CD14-positive monocyte (primary cell): ENCODE measurements at regions not wholly inside any gene's neighbourhood (a gene's known extent, or its start where the extent isn't known, plus 50 kb on each side); places are given as distances from the start of the nearest gene placed in this dataset.

Experiments used
- DNase-seq, 3 donors: peaks; one replicate each; pipeline ENCODE4 v3.0.0-alpha.2; 2011 to 2022
- H2AFZ ChIP-seq: 2 replicates; pipeline ENCODE4 v1.6.0; 2012; ENCODE audit warnings: mild to moderate bottlenecking, low read depth, low read length, inconsistent platforms; ENCODE audit not compliant: insufficient read depth, poor library complexity, severe bottlenecking
- H3K27ac ChIP-seq, 2 donors: 1 replicate in 1 of 2; 2 replicates in 1 of 2; pipeline ENCODE4 v1.5.1; 2012 to 2013; ENCODE audit warnings: low read length in 2 of 2, control low read depth in 1 of 2, inconsistent platforms in 1 of 2, low read depth in 1 of 2, mild to moderate bottlenecking in 1 of 2
- H3K27me3 ChIP-seq, 2 donors: one replicate each; pipeline versions ENCODE4 v1.6.0 to v1.6.1; 2011 to 2013; ENCODE audit warnings: low read length in 2 of 2; ENCODE audit not compliant: control insufficient read depth in 2 of 2, insufficient read depth in 2 of 2
- H3K36me3 ChIP-seq, 2 donors: replicated peaks in 1 of 2; 1 replicate in 1 of 2; 2 replicates in 1 of 2; pipeline versions ENCODE4 v1.5.1 to v1.6.1; 2012 to 2013; ENCODE audit warnings: low read length in 2 of 2, control low read depth in 1 of 2, inconsistent platforms in 1 of 2, mild to moderate bottlenecking in 1 of 2; ENCODE audit not compliant: insufficient read depth in 2 of 2, control insufficient read depth in 1 of 2
- H3K4me1 ChIP-seq, 2 donors: 1 replicate in 1 of 2; 2 replicates in 1 of 2; pipeline versions ENCODE4 v1.5.1 to v1.6.1; 2012 to 2013; ENCODE audit warnings: low read length in 2 of 2, control low read depth in 1 of 2, inconsistent platforms in 1 of 2, mild to moderate bottlenecking in 1 of 2, moderate library complexity in 1 of 2; ENCODE audit not compliant: insufficient read depth in 2 of 2, control insufficient read depth in 1 of 2
- H3K4me2 ChIP-seq: replicated peaks from 2 replicates; pipeline ENCODE3; 2012; ENCODE audit warnings: low read length, moderate library complexity, mild to moderate bottlenecking; ENCODE audit not compliant: poor library complexity, severe bottlenecking; ENCODE audit errors: extremely low read depth
- H3K4me3 ChIP-seq, 3 experiments: fragments of 200-600 bp in 1 of 3; sonication (generic) in 1 of 3; replicated peaks in 1 of 3; 1 replicate in 2 of 3; 2 replicates in 1 of 3; pipeline ENCODE4 v1.5.1; 2011 to 2013; ENCODE audit warnings: low read length in 3 of 3, mild to moderate bottlenecking in 3 of 3, control low read depth in 2 of 3, low read depth in 2 of 3, inconsistent platforms in 1 of 3, moderate library complexity in 1 of 3
- H3K79me2 ChIP-seq: 2 replicates; pipeline ENCODE4 v1.6.0; 2012; ENCODE audit warnings: mild to moderate bottlenecking, control low read depth, inconsistent platforms, low read length, moderate library complexity; ENCODE audit not compliant: insufficient read depth
- H3K9ac ChIP-seq: 2 replicates; pipeline ENCODE4 v1.6.0; 2017; ENCODE audit warnings: low read length, mild to moderate bottlenecking; ENCODE audit not compliant: insufficient read depth, poor library complexity, severe bottlenecking
- H3K9me3 ChIP-seq, 2 donors: replicated peaks in 1 of 2; 1 replicate in 1 of 2; 2 replicates in 1 of 2; pipeline versions ENCODE4 v1.5.1 to v1.6.1; 2012 to 2013; ENCODE audit warnings: low read length in 2 of 2, control low read depth in 1 of 2; ENCODE audit not compliant: control insufficient read depth in 1 of 2, insufficient read depth in 1 of 2
- H4K20me1 ChIP-seq: 2 replicates; pipeline ENCODE4 v1.6.0; 2012; ENCODE audit warnings: mild to moderate bottlenecking, low read length, control low read depth, moderate library complexity; ENCODE audit not compliant: insufficient read depth
- H3K27ac Mint-ChIP-seq, 7 donors: one replicate each; pipeline ENCODE4 v1.8.0; 2020; ENCODE audit warnings: mild to moderate bottlenecking in 7 of 7, mixed read lengths in 7 of 7, moderate library complexity in 6 of 7, inconsistent platforms in 2 of 7
- H3K27me3 Mint-ChIP-seq, 3 donors: one replicate each; pipeline ENCODE4 v1.8.0; 2021 to 2022; ENCODE audit warnings: low read depth in 3 of 3, mild to moderate bottlenecking in 3 of 3, mixed read lengths in 3 of 3, moderate library complexity in 3 of 3, inconsistent platforms in 1 of 3
- H3K36me3 Mint-ChIP-seq, 2 donors: one replicate each; pipeline ENCODE4 v1.8.0; 2020; ENCODE audit warnings: mixed read lengths in 2 of 2, inconsistent platforms in 1 of 2, mild to moderate bottlenecking in 1 of 2
- H3K4me1 Mint-ChIP-seq: one replicate; pipeline ENCODE4 v1.8.0; 2020; ENCODE audit warnings: mild to moderate bottlenecking, mixed read lengths
- H3K4me3 Mint-ChIP-seq, 2 donors: one replicate each; pipeline ENCODE4 v1.8.0; 2020; ENCODE audit warnings: mild to moderate bottlenecking in 2 of 2, mixed read lengths in 2 of 2, moderate library complexity in 1 of 2
- H3K9me3 Mint-ChIP-seq, 7 donors: one replicate each; pipeline ENCODE4 v1.8.0; 2020 to 2022; ENCODE audit warnings: mixed read lengths in 7 of 7, mild to moderate bottlenecking in 6 of 7, moderate library complexity in 6 of 7, inconsistent platforms in 2 of 7
- WGBS: methylation state at CpG from one replicate; pipeline ENCODE4 v1.1.5; 2013; ENCODE audit warnings: missing lambda C conversion rate; ENCODE audit not compliant: insufficient coverage; 5-methylcytosine and 5-hydroxymethylcytosine counted together
- intact Hi-C, 2 donors: fragments of 100-400 bp; cut with micrococcal nuclease; formaldehyde crosslinking; loops; one replicate each; pipeline versions ENCODE4 v1.15.0 to v1.15.1; 2023
- TF ChIP-seq, protein P1 (sequence below): fragments of 200-600 bp; IDR thresholded peaks from one replicate; pipeline ENCODE4 v1.8.0; 2022; ENCODE audit warnings: antibody characterized with exemption, mild to moderate bottlenecking

- intact Hi-C loops, result no loop called here
- Mint-ChIP-seq H3K36me3 (no peaks in the 10 kb centered on the region), H3K27me3 (peaks cover 42 to 70% (median 51%) of the 10 kb centered on the region in 3 donors), H3K9me3 (no peaks in the 10 kb centered on the region), H3K27ac (no peak overlapping the region), H3K4me3 (no peak overlapping the region), H3K4me1 (peaks cover 22% of the 10 kb centered on the region)
- no CpG with 5 or more reads among the region's 6 CpGs for WGBS
- DNase-seq, result no peak
- Histone ChIP-seq H3K9ac (no peak overlapping the region), H2AFZ (no peak overlapping the region), H3K4me3 (no peak overlapping the region), H3K4me2 (no peak overlapping the region), H3K9me3 (no peaks in the 10 kb centered on the region), H3K27ac (no peak overlapping the region), H3K27me3 (peaks cover 0 to 42% of the 10 kb centered on the region in 2 donors), H3K79me2 (no peaks in the 10 kb centered on the region), H3K4me1 (no peaks in the 10 kb centered on the region), H3K36me3 (no peaks in the 10 kb centered on the region), H4K20me1 (no peaks in the 10 kb centered on the region)
- TF ChIP-seq, protein P1, sequence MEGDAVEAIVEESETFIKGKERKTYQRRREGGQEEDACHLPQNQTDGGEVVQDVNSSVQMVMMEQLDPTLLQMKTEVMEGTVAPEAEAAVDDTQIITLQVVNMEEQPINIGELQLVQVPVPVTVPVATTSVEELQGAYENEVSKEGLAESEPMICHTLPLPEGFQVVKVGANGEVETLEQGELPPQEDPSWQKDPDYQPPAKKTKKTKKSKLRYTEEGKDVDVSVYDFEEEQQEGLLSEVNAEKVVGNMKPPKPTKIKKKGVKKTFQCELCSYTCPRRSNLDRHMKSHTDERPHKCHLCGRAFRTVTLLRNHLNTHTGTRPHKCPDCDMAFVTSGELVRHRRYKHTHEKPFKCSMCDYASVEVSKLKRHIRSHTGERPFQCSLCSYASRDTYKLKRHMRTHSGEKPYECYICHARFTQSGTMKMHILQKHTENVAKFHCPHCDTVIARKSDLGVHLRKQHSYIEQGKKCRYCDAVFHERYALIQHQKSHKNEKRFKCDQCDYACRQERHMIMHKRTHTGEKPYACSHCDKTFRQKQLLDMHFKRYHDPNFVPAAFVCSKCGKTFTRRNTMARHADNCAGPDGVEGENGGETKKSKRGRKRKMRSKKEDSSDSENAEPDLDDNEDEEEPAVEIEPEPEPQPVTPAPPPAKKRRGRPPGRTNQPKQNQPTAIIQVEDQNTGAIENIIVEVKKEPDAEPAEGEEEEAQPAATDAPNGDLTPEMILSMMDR, result no peak
These were observed 56.2 kb upstream of the MLN start for GRCh38 chr6:33860006-33860405.

- Histone ChIP-seq H2AFZ (no peak overlapping the region), H3K79me2 (no peaks in the 10 kb centered on the region), H3K9ac (no peak overlapping the region), H3K27ac (no peak overlapping the region), H3K36me3 (no peaks in the 10 kb centered on the region), H3K4me1 (no peaks in the 10 kb centered on the region), H3K4me2 (no peak overlapping the region), H3K27me3 (peaks cover 0 to 50% of the 10 kb centered on the region in 2 donors), H4K20me1 (no peaks in the 10 kb centered on the region), H3K4me3 (no peak overlapping the region), H3K9me3 (no peaks in the 10 kb centered on the region)
- intact Hi-C loops, result no loop called here
- no peak overlapping the region for H3K4me3 Mint-ChIP-seq
- no peaks in the 10 kb centered on the region for H3K36me3 Mint-ChIP-seq
- 84% methylated on average over 8 of the region's 16 CpGs for WGBS
- H3K27ac Mint-ChIP-seq, result no peak overlapping the region
- peaks cover 48 to 78% (median 59%) of the 10 kb centered on the region in 3 donors for H3K27me3 Mint-ChIP-seq
- TF ChIP-seq, protein P1, result no peak
- H3K4me1 Mint-ChIP-seq, result peaks cover 22% of the 10 kb centered on the region
- DNase-seq, result no peak
- no peaks in the 10 kb centered on the region for H3K9me3 Mint-ChIP-seq
These were observed 55.2 kb upstream of the MLN start for GRCh38 chr6:33858804-33859505.
